Ramos (cell line): ENCODE measurements at regions not wholly inside any gene's neighbourhood (a gene's known extent, or its start where the extent isn't known, plus 50 kb on each side); places are given as distances from the start of the nearest gene placed in this dataset.

Source experiments
- in situ Hi-C: fragments of 300-500 bp; cut with MboI; formaldehyde crosslinking; loops from one replicate; pipeline ENCODE4 v1.14.3; 2022; ENCODE audit warnings: low sequenced_read_pairs; ENCODE audit not compliant: unreplicated experiment

- in situ Hi-C loops, result no loop called here
Measured at GRCh38 chr1:88149686-88150085, 534.4 kb upstream of the PKN2 start.

GRCh38 chr1:88150330-88150729 is 533.7 kb upstream of the PKN2 start:
- in situ Hi-C loops, result no loop called here

- in situ Hi-C loops, result no loop called here
Measured at GRCh38 chr1:88163187-88163586, 520.9 kb upstream of the PKN2 start.

GRCh38 chr1:88168126-88168525 is 515.9 kb upstream of the PKN2 start:
- in situ Hi-C loops, result no loop called here

- in situ Hi-C loops, result no loop called here
Measured at GRCh38 chr1:88169139-88169538, 514.9 kb upstream of the PKN2 start.

GRCh38 chr1:88169939-88170338 is 514.1 kb upstream of the PKN2 start:
- in situ Hi-C loops, result no loop called here

- in situ Hi-C loops, result loop anchor here (25.0 kb wide), 1 partner anchor 412 kb away; no protein-coding TSS in a partner anchor
Measured at GRCh38 chr1:88175120-88175630, 508.9 kb upstream of the PKN2 start.

GRCh38 chr1:88175631-88176226 is 508.3 kb upstream of the PKN2 start:
- in situ Hi-C loops, result loop anchor here (25.0 kb wide), 1 partner anchor 412 kb away; no protein-coding TSS in a partner anchor

- in situ Hi-C loops, result loop anchor here (25.0 kb wide), 1 partner anchor 407 kb away; no protein-coding TSS in a partner anchor
Measured at GRCh38 chr1:88179943-88180342, 504.1 kb upstream of the PKN2 start.

- in situ Hi-C loops, result loop anchor here (25.0 kb wide), 1 partner anchor 407 kb away; no protein-coding TSS in a partner anchor
Measured at GRCh38 chr1:88180449-88181108, 503.5 kb upstream of the PKN2 start.

GRCh38 chr1:88186911-88187310 is 497.2 kb upstream of the PKN2 start:
- in situ Hi-C loops, result loop anchor here (25.0 kb wide), 1 partner anchor 400 kb away; no protein-coding TSS in a partner anchor

- in situ Hi-C loops, result loop anchor here (25.0 kb wide), 1 partner anchor 399 kb away; no protein-coding TSS in a partner anchor
Measured at GRCh38 chr1:88188038-88188437, 496.0 kb upstream of the PKN2 start.

GRCh38 chr1:88189525-88189924 is 494.5 kb upstream of the PKN2 start:
- in situ Hi-C loops, result loop anchor here (25.0 kb wide), 1 partner anchor 398 kb away; no protein-coding TSS in a partner anchor

- in situ Hi-C loops, result loop anchor here (25.0 kb wide), 1 partner anchor 395 kb away; no protein-coding TSS in a partner anchor
Measured at GRCh38 chr1:88191917-88192316, 492.2 kb upstream of the PKN2 start.

- in situ Hi-C loops, result loop anchor here (25.0 kb wide), 1 partner anchor 393 kb away; no protein-coding TSS in a partner anchor
Measured at GRCh38 chr1:88194542-88194941, 489.5 kb upstream of the PKN2 start.

GRCh38 chr1:88200545-88200944 is 483.5 kb upstream of the PKN2 start:
- in situ Hi-C loops, result no loop called here

GRCh38 chr1:88204111-88204510 is 480.0 kb upstream of the PKN2 start:
- in situ Hi-C loops, result no loop called here

- in situ Hi-C loops, result no loop called here
Measured at GRCh38 chr1:88204612-88205167, 479.4 kb upstream of the PKN2 start.

GRCh38 chr1:88208389-88208788 is 475.7 kb upstream of the PKN2 start:
- in situ Hi-C loops, result no loop called here

GRCh38 chr1:88210103-88210787 is 473.8 kb upstream of the PKN2 start:
- in situ Hi-C loops, result no loop called here
